A549 (cell line): ENCODE measurements at regions not wholly inside any gene's neighbourhood (a gene's known extent, or its start where the extent isn't known, plus 50 kb on each side); places are given as distances from the start of the nearest gene placed in this dataset.

Source experiments
- ATAC-seq, 2 experiments: fragments of 200-7000 bp in 1 of 2; fragments of >200 bp in 1 of 2; cut with Nextera tagmentation in 1 of 2; cut with Tn5 transposase in 1 of 2; 3 replicates each; pipeline versions ENCODE4 v1.8.0 to v1.9.1; 2018 to 2020; ENCODE audit warnings: mild to moderate bottlenecking in 1 of 2, moderate library complexity in 1 of 2
- CTCF ChIA-PET: fragments of 300-600 bp; sonication (Branson Sonifier 250); formaldehyde crosslinking; extraction: SDS; loops from one replicate; lab custom pipeline; 2021; ENCODE audit warnings: antibody characterized with exemption, inconsistent platforms; lab: Yijun Ruan, JAX
- POLR2A ChIA-PET: fragments of 350-600 bp; formaldehyde crosslinking; extraction: SDS; loops from one replicate; lab custom pipeline; 2021; ENCODE audit warnings: antibody characterized with exemption, inconsistent platforms; lab: Yijun Ruan, JAX
- DNase-seq, 2 experiments: peaks; one replicate each; pipeline versions ENCODE4 v3.0.0 to v3.0.0-alpha.2; 2011 to 2016; ENCODE audit warnings: low read depth in 1 of 2, low spot score in 1 of 2
- FAIRE-seq: peaks from 2 replicates; lab custom pipeline; 2011; peaks lifted over from hg19 to GRCh38; lab: Jason Lieb, UNC
- H3K27ac ChIP-seq, 2 experiments: fragments of >200 bp; sonication (Bioruptor Twin); formaldehyde crosslinking; 3 replicates each; pipeline ENCODE4 v1.5.1; 2016 to 2017
- H3K4me1 ChIP-seq: fragments of >200 bp; sonication (Bioruptor Twin); formaldehyde crosslinking; 3 replicates; pipeline ENCODE4 v1.6.1; 2016
- H3K4me2 ChIP-seq: fragments of >200 bp; sonication (Bioruptor Twin); formaldehyde crosslinking; 3 replicates; pipeline ENCODE4 v1.6.1; 2016
- H3K4me3 ChIP-seq: fragments of >200 bp; sonication (Bioruptor Twin); formaldehyde crosslinking; 3 replicates; pipeline ENCODE4 v1.5.1; 2016
- H3K9me3 ChIP-seq: fragments of >200 bp; sonication (Bioruptor Twin); formaldehyde crosslinking; 3 replicates; pipeline ENCODE4 v1.6.1; 2016
- CBX2 ChIP-seq: fragments of 200-600 bp; sonication (generic); IDR thresholded peaks from 2 replicates; pipeline ENCODE4 v1.6.1; 2016; ENCODE audit warnings: low read depth, mild to moderate bottlenecking, borderline replicate concordance
- CBX8 ChIP-seq: fragments of 200-600 bp; sonication (generic); IDR thresholded peaks from 2 replicates; pipeline ENCODE4 v1.6.1; 2016
- CEBPB ChIP-seq, 2 experiments: fragments of >200 bp in 1 of 2; sonication (Bioruptor Twin) in 1 of 2; formaldehyde crosslinking in 1 of 2; IDR thresholded peaks; 2 replicates each; pipeline ENCODE4 v1.6.1; 2012 to 2016
- CHD2 ChIP-seq: fragments of 150-350 bp; IDR thresholded peaks from 2 replicates; pipeline ENCODE4 v1.6.1; 2014; ENCODE audit warnings: low read length; ENCODE audit not compliant: partially characterized antibody
- EHF ChIP-seq: fragments of 250-450 bp; sonication (Bioruptor Pico); IDR thresholded peaks from 2 replicates; pipeline ENCODE4 v1.5.0; 2020; ENCODE audit warnings: mild to moderate bottlenecking
- EP300 ChIP-seq, 2 experiments: fragments of >200 bp; sonication (Bioruptor Twin); formaldehyde crosslinking; IDR thresholded peaks; 2 replicates in 1 of 2; 3 replicates in 1 of 2; pipeline ENCODE4 v1.6.1; 2016 to 2017
- ESRRA ChIP-seq: fragments of 150-350 bp; IDR thresholded peaks from 2 replicates; pipeline ENCODE4 v1.6.1; 2014; ENCODE audit warnings: mild to moderate bottlenecking, low read length, borderline replicate concordance
- HOXA7 ChIP-seq: fragments of 250-450 bp; sonication (Bioruptor Pico); IDR thresholded peaks from 2 replicates; pipeline ENCODE4 v1.5.0; 2020; ENCODE audit warnings: mild to moderate bottlenecking, moderate library complexity
- HOXB13 ChIP-seq: fragments of 250-450 bp; sonication (Bioruptor Pico); IDR thresholded peaks from 2 replicates; pipeline ENCODE4 v1.5.0; 2020; ENCODE audit warnings: low read depth, mild to moderate bottlenecking, moderate library complexity
- JUNB ChIP-seq: fragments of >200 bp; sonication (Bioruptor Twin); formaldehyde crosslinking; IDR thresholded peaks from 2 replicates; pipeline ENCODE4 v1.6.1; 2016
- MAFK ChIP-seq: fragments of 450-650 bp; IDR thresholded peaks from 2 replicates; pipeline ENCODE4 v1.6.1; 2014; ENCODE audit not compliant: partially characterized antibody
- NPAS2 ChIP-seq: fragments of 250-450 bp; sonication (Bioruptor Pico); IDR thresholded peaks from 2 replicates; pipeline ENCODE4 v1.8.0; 2022; ENCODE audit warnings: mild to moderate bottlenecking, moderate library complexity, borderline replicate concordance
- RAD21 ChIP-seq, 2 experiments: fragments of >200 bp in 1 of 2; sonication (Bioruptor Twin) in 1 of 2; formaldehyde crosslinking in 1 of 2; IDR thresholded peaks in 1 of 2; conservative IDR thresholded peaks in 1 of 2; 2 replicates in 1 of 2; 3 replicates in 1 of 2; pipeline ENCODE4 v1.6.1; 2012 to 2018; ENCODE audit warnings: inconsistent platforms in 1 of 2
- RARB ChIP-seq: fragments of 250-450 bp; sonication (Bioruptor Pico); IDR thresholded peaks from 2 replicates; pipeline ENCODE4 v1.8.0; 2021; ENCODE audit warnings: mild to moderate bottlenecking, moderate library complexity
- RCOR1 ChIP-seq: fragments of 150-350 bp; IDR thresholded peaks from 2 replicates; pipeline ENCODE4 v1.6.1; 2014; ENCODE audit warnings: antibody characterized with exemption, low read length, low read depth
- RFX5 ChIP-seq: fragments of 450-650 bp; IDR thresholded peaks from 2 replicates; pipeline ENCODE4 v1.7.1; 2014; ENCODE audit warnings: antibody characterized with exemption, mild to moderate bottlenecking, moderate library complexity
- TFCP2L1 ChIP-seq: fragments of 250-450 bp; sonication (Bioruptor Pico); IDR thresholded peaks from 2 replicates; pipeline ENCODE4 v1.5.0; 2021; ENCODE audit warnings: mild to moderate bottlenecking
- ZFP36 ChIP-seq: fragments of 450-650 bp; IDR thresholded peaks from 2 replicates; pipeline ENCODE4 v1.6.1; 2014; ENCODE audit warnings: borderline replicate concordance; ENCODE audit not compliant: partially characterized antibody
- WGBS: methylation state at CpG from one replicate; pipeline ENCODE4 v1.1.6; 2017; ENCODE audit errors: missing lambda C conversion rate; 5-methylcytosine and 5-hydroxymethylcytosine counted together
- TF ChIP-seq, protein P1 (sequence below): fragments of 250-450 bp; sonication (Bioruptor Pico); IDR thresholded peaks from 2 replicates; pipeline ENCODE4 v1.5.0; 2021; ENCODE audit warnings: mild to moderate bottlenecking, moderate library complexity, borderline replicate concordance
- TF ChIP-seq, protein P2 (sequence below): fragments of >200 bp; sonication (Bioruptor Twin); formaldehyde crosslinking; IDR thresholded peaks from 3 replicates; pipeline ENCODE4 v1.6.1; 2016
- TF ChIP-seq, protein P3 (sequence below): fragments of 150-350 bp; IDR thresholded peaks from 2 replicates; pipeline ENCODE4 v1.6.1; 2014; ENCODE audit warnings: low read depth, mild to moderate bottlenecking, low read length
- TF ChIP-seq, protein P4 (sequence below): fragments of 200-600 bp; sonication (generic); IDR thresholded peaks from 2 replicates; pipeline ENCODE4 v1.6.1; 2016; ENCODE audit warnings: antibody characterized with exemption, mild to moderate bottlenecking, moderate library complexity

DNA sequence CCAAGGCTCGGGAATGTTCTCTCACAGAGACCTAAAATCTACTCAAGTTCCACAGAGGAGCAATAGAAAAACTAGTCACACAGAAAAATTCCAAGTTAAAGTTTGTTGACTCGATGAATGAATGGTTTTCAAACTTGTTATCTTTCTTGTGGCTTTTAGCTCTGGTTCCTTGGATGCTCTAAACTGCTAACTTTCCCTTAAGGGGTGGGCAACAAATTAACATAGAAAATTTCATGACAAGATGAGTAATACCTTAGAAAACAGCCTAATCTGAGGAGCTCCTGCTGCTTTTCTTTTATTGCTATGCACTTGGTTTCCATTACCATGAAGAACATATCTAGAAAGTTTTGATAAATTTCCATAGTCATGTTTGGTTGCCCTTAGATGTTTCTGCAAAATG is 100.2 kb upstream of the CCDC112 start:
- H3K27ac ChIP-seq: no peak overlapping the region
- ATAC-seq (no peak), FAIRE-seq (no peak), DNase-seq (no peak)
- H3K4me3 ChIP-seq: no peak overlapping the region
- WGBS: 34% methylated on average over 2 of the region's 2 CpGs
- no peak overlapping the region for H3K4me2 ChIP-seq
- CTCF ChIA-PET: no interaction called here
- H3K4me1 ChIP-seq: no peaks in the 10 kb centered on the region
- TF ChIP-seq ZFP36 (no peak), HOXA7 (CRISPR knock-in tag) (no peak), RARB (CRISPR knock-in tag) (no peak), EHF (CRISPR knock-in tag) (no peak)
- POLR2A ChIA-PET: no interaction called here
- no peaks in the 10 kb centered on the region for H3K9me3 ChIP-seq

DNA sequence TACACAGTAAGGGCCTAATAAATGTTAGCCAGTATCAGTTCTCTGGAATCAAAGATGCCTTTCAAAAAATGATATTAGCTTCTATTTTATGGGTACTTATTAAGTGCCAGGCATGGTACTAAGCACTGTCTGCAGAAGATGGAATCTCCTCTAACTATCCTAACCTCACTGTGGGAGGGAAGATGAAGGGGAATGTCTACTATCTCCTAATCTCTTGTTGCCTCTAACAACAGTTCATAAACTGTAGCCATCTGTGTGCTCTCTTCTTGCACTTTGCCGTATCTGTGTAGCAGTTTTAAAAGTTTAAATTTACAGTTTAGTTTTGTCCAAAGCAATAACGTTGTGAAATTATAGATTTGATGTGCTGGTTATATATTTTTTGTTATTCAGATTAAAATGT is 99.6 kb upstream of the CCDC112 start:
- ATAC-seq (no peak), FAIRE-seq (no peak), DNase-seq (no peak)
- Histone ChIP-seq H3K27ac (no peak overlapping the region), H3K4me1 (no peaks in the 10 kb centered on the region), H3K4me3 (no peak overlapping the region), H3K4me2 (no peak overlapping the region), H3K9me3 (no peaks in the 10 kb centered on the region)
- ChIA-PET POLR2A (no interaction called here), CTCF (no interaction called here)
- WGBS: 48% methylated on average over 2 of the region's 2 CpGs
- TF ChIP-seq, protein P1, sequence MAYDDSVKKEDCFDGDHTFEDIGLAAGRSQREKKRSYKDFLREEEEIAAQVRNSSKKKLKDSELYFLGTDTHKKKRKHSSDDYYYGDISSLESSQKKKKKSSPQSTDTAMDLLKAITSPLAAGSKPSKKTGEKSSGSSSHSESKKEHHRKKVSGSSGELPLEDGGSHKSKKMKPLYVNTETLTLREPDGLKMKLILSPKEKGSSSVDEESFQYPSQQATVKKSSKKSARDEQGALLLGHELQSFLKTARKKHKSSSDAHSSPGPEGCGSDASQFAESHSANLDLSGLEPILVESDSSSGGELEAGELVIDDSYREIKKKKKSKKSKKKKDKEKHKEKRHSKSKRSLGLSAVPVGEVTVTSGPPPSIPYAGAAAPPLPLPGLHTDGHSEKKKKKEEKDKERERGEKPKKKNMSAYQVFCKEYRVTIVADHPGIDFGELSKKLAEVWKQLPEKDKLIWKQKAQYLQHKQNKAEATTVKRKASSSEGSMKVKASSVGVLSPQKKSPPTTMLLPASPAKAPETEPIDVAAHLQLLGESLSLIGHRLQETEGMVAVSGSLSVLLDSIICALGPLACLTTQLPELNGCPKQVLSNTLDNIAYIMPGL (CRISPR knock-in tag): no peak
- no peak for TF ChIP-seq ESRRA
- TF ChIP-seq TFCP2L1 (CRISPR knock-in tag): no peak
- TF ChIP-seq, protein P2, sequence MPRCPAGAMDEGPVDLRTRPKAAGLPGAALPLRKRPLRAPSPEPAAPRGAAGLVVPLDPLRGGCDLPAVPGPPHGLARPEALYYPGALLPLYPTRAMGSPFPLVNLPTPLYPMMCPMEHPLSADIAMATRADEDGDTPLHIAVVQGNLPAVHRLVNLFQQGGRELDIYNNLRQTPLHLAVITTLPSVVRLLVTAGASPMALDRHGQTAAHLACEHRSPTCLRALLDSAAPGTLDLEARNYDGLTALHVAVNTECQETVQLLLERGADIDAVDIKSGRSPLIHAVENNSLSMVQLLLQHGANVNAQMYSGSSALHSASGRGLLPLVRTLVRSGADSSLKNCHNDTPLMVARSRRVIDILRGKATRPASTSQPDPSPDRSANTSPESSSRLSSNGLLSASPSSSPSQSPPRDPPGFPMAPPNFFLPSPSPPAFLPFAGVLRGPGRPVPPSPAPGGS: no peak
- TF ChIP-seq CBX8: no peak
- no peak for TF ChIP-seq JUNB
- no peak for TF ChIP-seq CHD2
- TF ChIP-seq NPAS2 (CRISPR knock-in tag): no peak
- TF ChIP-seq CBX2: no peak
- TF ChIP-seq RCOR1: no peak
- TF ChIP-seq MAFK: no peak
- TF ChIP-seq, protein P3, sequence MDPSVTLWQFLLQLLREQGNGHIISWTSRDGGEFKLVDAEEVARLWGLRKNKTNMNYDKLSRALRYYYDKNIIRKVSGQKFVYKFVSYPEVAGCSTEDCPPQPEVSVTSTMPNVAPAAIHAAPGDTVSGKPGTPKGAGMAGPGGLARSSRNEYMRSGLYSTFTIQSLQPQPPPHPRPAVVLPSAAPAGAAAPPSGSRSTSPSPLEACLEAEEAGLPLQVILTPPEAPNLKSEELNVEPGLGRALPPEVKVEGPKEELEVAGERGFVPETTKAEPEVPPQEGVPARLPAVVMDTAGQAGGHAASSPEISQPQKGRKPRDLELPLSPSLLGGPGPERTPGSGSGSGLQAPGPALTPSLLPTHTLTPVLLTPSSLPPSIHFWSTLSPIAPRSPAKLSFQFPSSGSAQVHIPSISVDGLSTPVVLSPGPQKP: no peak
- TF ChIP-seq HOXB13 (CRISPR knock-in tag): no peak
- no peak for TF ChIP-seq CEBPB (IDR thresholded peaks at IDR 0.05)
- no peak for TF ChIP-seq RFX5
- TF ChIP-seq RAD21 (conservative IDR thresholded peaks at IDR 0.05 in 1 of 2, IDR thresholded peaks at IDR 0.05 in 1 of 2): no peak
- TF ChIP-seq, protein P4, sequence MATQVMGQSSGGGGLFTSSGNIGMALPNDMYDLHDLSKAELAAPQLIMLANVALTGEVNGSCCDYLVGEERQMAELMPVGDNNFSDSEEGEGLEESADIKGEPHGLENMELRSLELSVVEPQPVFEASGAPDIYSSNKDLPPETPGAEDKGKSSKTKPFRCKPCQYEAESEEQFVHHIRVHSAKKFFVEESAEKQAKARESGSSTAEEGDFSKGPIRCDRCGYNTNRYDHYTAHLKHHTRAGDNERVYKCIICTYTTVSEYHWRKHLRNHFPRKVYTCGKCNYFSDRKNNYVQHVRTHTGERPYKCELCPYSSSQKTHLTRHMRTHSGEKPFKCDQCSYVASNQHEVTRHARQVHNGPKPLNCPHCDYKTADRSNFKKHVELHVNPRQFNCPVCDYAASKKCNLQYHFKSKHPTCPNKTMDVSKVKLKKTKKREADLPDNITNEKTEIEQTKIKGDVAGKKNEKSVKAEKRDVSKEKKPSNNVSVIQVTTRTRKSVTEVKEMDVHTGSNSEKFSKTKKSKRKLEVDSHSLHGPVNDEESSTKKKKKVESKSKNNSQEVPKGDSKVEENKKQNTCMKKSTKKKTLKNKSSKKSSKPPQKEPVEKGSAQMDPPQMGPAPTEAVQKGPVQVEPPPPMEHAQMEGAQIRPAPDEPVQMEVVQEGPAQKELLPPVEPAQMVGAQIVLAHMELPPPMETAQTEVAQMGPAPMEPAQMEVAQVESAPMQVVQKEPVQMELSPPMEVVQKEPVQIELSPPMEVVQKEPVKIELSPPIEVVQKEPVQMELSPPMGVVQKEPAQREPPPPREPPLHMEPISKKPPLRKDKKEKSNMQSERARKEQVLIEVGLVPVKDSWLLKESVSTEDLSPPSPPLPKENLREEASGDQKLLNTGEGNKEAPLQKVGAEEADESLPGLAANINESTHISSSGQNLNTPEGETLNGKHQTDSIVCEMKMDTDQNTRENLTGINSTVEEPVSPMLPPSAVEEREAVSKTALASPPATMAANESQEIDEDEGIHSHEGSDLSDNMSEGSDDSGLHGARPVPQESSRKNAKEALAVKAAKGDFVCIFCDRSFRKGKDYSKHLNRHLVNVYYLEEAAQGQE: no peak
- no peak for TF ChIP-seq EP300 (IDR thresholded peaks at IDR 0.05)
